Omental fat pad (tissue), 3 donors: ENCODE measurements at regions not wholly inside any gene's neighbourhood (a gene's known extent, or its start where the extent isn't known, plus 50 kb on each side); places are given as distances from the start of the nearest gene placed in this dataset.

ENCODE experiments used
- ATAC-seq: fragments of 150-250 bp; one replicate; pipeline ENCODE4 v1.9.1; 2016; ENCODE audit warnings: mild to moderate bottlenecking, moderate library complexity; ENCODE audit not compliant: low FRiP score
- DNase-seq: peaks from one replicate; pipeline ENCODE4 v3.0.0-alpha.2; 2019; ENCODE audit warnings: low spot score
- CTCF ChIP-seq, 3 donors: fragments of 450-650 bp; IDR thresholded peaks; one replicate each; pipeline ENCODE4 v1.5.1; 2016 to 2017; ENCODE audit warnings: antibody characterized with exemption in 3 of 3, mild to moderate bottlenecking in 3 of 3, moderate library complexity in 2 of 3

- ATAC-seq (no peak), DNase-seq (no peak)
- no peak for TF ChIP-seq CTCF (IDR thresholded peaks at IDR 0.05)
Observed at GRCh38 chr3:187568171-187568570, 102.0 kb downstream of the SST start.

GRCh38 chr3:187567661-187568121 is 102.5 kb downstream of the SST start:
- DNase-seq (no peak), ATAC-seq (peak; percentile 79)
- no peak for TF ChIP-seq CTCF (IDR thresholded peaks at IDR 0.05)

- ATAC-seq (peak; percentile 70), DNase-seq (no peak)
- no peak for TF ChIP-seq CTCF (IDR thresholded peaks at IDR 0.05)
Observed at GRCh38 chr3:187567021-187567420, 103.2 kb downstream of the SST start.

GRCh38 chr3:187565701-187566100 is 104.5 kb downstream of the SST start:
- DNase-seq (no peak), ATAC-seq (no peak)
- no peak for TF ChIP-seq CTCF (IDR thresholded peaks at IDR 0.05)

GRCh38 chr3:187558990-187559389 is 111.2 kb downstream of the SST start:
- ATAC-seq, result no peak
- no peak for TF ChIP-seq CTCF (IDR thresholded peaks at IDR 0.05)
- no peak for DNase-seq

- no peak for TF ChIP-seq CTCF (IDR thresholded peaks at IDR 0.05)
- no peak for DNase-seq
- ATAC-seq, result no peak
Observed at GRCh38 chr3:187551416-187551815, 118.8 kb downstream of the SST start.

GRCh38 chr3:187550446-187550845 is 119.7 kb downstream of the SST start:
- DNase-seq (no peak), ATAC-seq (no peak)
- TF ChIP-seq CTCF (IDR thresholded peaks at IDR 0.05), result no peak
